ENCODE measurements at regions not wholly inside any gene's neighbourhood (a gene's known extent, or its start where the extent isn't known, plus 50 kb on each side); places are given as distances from the start of the nearest gene placed in this dataset.

- TF ChIP-seq CTCF (IDR thresholded peaks at IDR 0.05; ENCODE audit: borderline replicate concordance, extremely low read depth, insufficient read depth), result no peak
- H3K4me3 ChIP-seq (ENCODE audit: low read length in 3 of 3), result no peak overlapping the region
- FAIRE-seq (no peak), DNase-seq (no peak)
- H3K4me1 ChIP-seq (ENCODE audit: control insufficient read depth in 2 of 3, insufficient read depth in 2 of 3, low read depth in 1 of 3, low read length in 3 of 3), result no peaks in the 10 kb centered on the region
- intact Hi-C loops (cut with DNase I), result no loop called here
- H3K36me3 ChIP-seq (ENCODE audit: control insufficient read depth in 2 of 3, insufficient read depth in 3 of 3, low read length in 3 of 3), result no peaks in the 10 kb centered on the region
- H3K9ac ChIP-seq (ENCODE audit: low read length in 3 of 3), result no peak overlapping the region
- no peaks in the 10 kb centered on the region for H3K9me3 ChIP-seq (ENCODE audit: control insufficient read depth in 2 of 3, insufficient read depth in 1 of 3, low read length in 3 of 3)
- H3K27me3 ChIP-seq (ENCODE audit: control insufficient read depth, insufficient read depth, low read length), result no peaks in the 10 kb centered on the region
- no peak overlapping the region for H3K27ac ChIP-seq (ENCODE audit: low read depth in 2 of 2, low read length in 2 of 2)
These were observed 448.7 kb upstream of the VRK2 start for GRCh38 chr2:57597940-57598339.

- no peaks in the 10 kb centered on the region for H3K27me3 ChIP-seq (ENCODE audit: control insufficient read depth, insufficient read depth, low read length)
- H3K4me1 ChIP-seq (ENCODE audit: control insufficient read depth in 2 of 3, insufficient read depth in 2 of 3, low read depth in 1 of 3, low read length in 3 of 3), result no peaks in the 10 kb centered on the region
- H3K4me3 ChIP-seq (ENCODE audit: low read length in 3 of 3), result no peak overlapping the region
- TF ChIP-seq CTCF (IDR thresholded peaks at IDR 0.05; ENCODE audit: borderline replicate concordance, extremely low read depth, insufficient read depth), result no peak
- no peaks in the 10 kb centered on the region for H3K36me3 ChIP-seq (ENCODE audit: control insufficient read depth in 2 of 3, insufficient read depth in 3 of 3, low read length in 3 of 3)
- H3K27ac ChIP-seq (ENCODE audit: low read depth in 2 of 2, low read length in 2 of 2), result no peak overlapping the region
- no peak overlapping the region for H3K9ac ChIP-seq (ENCODE audit: low read length in 3 of 3)
- H3K9me3 ChIP-seq (ENCODE audit: control insufficient read depth in 2 of 3, insufficient read depth in 1 of 3, low read length in 3 of 3), result no peaks in the 10 kb centered on the region
- intact Hi-C loops (cut with DNase I), result no loop called here
- no peak for FAIRE-seq
- DNase-seq, result no peak
These were observed 448.1 kb upstream of the VRK2 start for GRCh38 chr2:57598551-57598950.

DNA sequence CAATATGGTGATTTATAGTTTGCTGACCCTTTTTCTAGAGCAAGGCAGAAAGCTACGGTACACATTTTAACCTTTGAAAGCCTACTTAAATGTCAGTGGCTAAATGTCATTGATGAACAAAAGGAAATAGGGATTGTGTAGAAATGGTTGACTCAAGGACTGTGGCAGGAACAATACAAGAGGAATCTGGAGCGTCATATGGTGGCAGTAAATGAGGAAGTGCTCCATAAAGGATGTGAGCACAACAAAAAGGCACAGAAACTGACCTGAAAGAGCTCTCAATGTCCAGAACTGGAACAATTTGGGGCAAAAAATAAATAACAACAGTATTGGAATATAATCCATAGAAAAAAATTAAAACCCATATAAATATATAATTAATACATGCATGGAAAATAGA is 443.9 kb upstream of the VRK2 start:
- no peak for TF ChIP-seq CTCF (IDR thresholded peaks at IDR 0.05; ENCODE audit: borderline replicate concordance, extremely low read depth, insufficient read depth)
- H3K4me1 ChIP-seq (ENCODE audit: control insufficient read depth in 2 of 3, insufficient read depth in 2 of 3, low read depth in 1 of 3, low read length in 3 of 3), result no peaks in the 10 kb centered on the region
- FAIRE-seq (no peak), DNase-seq (no peak)
- H3K9me3 ChIP-seq (ENCODE audit: control insufficient read depth in 2 of 3, insufficient read depth in 1 of 3, low read length in 3 of 3), result no peaks in the 10 kb centered on the region
- intact Hi-C loops (cut with DNase I), result no loop called here
- no peak overlapping the region for H3K4me3 ChIP-seq (ENCODE audit: low read length in 3 of 3)
- H3K36me3 ChIP-seq (ENCODE audit: control insufficient read depth in 2 of 3, insufficient read depth in 3 of 3, low read length in 3 of 3), result no peaks in the 10 kb centered on the region
- H3K27ac ChIP-seq (ENCODE audit: low read depth in 2 of 2, low read length in 2 of 2), result no peak overlapping the region
- no peak overlapping the region for H3K9ac ChIP-seq (ENCODE audit: low read length in 3 of 3)
- no peaks in the 10 kb centered on the region for H3K27me3 ChIP-seq (ENCODE audit: control insufficient read depth, insufficient read depth, low read length)

DNA sequence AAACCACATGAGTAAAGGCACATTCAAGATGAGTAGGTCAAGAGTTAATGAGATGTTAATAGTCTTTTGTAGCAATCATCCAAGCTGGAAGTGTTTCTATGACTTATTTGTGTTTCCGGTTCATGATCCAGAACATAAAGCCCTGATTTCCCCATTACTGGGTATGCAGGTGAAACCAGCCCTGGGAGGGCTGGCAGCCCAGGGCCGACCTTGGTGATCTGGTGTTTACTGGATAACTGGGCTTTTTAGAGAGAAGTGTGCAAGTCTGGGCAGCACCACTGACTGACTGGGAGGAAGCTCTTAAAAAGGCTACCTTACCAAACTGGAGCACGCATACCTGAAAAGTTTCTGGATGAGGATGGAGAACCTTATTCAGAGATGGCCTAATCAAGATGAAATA is 431.6 kb upstream of the VRK2 start:
- FAIRE-seq (no peak), DNase-seq (no peak)
- TF ChIP-seq CTCF (IDR thresholded peaks at IDR 0.05; ENCODE audit: borderline replicate concordance, extremely low read depth, insufficient read depth), result no peak

More for the DNA sequence above, 431.6 kb upstream of the VRK2 start:
- Histone ChIP-seq H3K4me3 (ENCODE audit: low read length in 3 of 3) (no peak overlapping the region), H3K9ac (ENCODE audit: low read length in 3 of 3) (no peak overlapping the region), H3K36me3 (ENCODE audit: control insufficient read depth in 2 of 3, insufficient read depth in 3 of 3, low read length in 3 of 3) (no peaks in the 10 kb centered on the region), H3K4me1 (ENCODE audit: control insufficient read depth in 2 of 3, insufficient read depth in 2 of 3, low read depth in 1 of 3, low read length in 3 of 3) (no peaks in the 10 kb centered on the region), H3K27ac (ENCODE audit: low read depth in 2 of 2, low read length in 2 of 2) (no peak overlapping the region), H3K9me3 (ENCODE audit: control insufficient read depth in 2 of 3, insufficient read depth in 1 of 3, low read length in 3 of 3) (no peaks in the 10 kb centered on the region), H3K27me3 (ENCODE audit: control insufficient read depth, insufficient read depth, low read length) (no peaks in the 10 kb centered on the region)
- intact Hi-C loops (cut with DNase I), result no loop called here

All from kidney (tissue), 13 donors.